Ishikawa (cell line): ENCODE measurements at regions not wholly inside any gene's neighbourhood (a gene's known extent, or its start where the extent isn't known, plus 50 kb on each side); places are given as distances from the start of the nearest gene placed in this dataset.

Source experiments
- CEBPB ChIP-seq: IDR thresholded peaks from 2 replicates; pipeline ENCODE4 v1.6.1; 2012
- CREB1 ChIP-seq: IDR thresholded peaks from 2 replicates; pipeline ENCODE4 v1.6.1; 2012; ENCODE audit warnings: low read depth
- EGR1 ChIP-seq: IDR thresholded peaks from 2 replicates; pipeline ENCODE4 v1.6.1; 2012
- EP300 ChIP-seq: IDR thresholded peaks from 2 replicates; pipeline ENCODE4 v1.6.1; 2012; ENCODE audit warnings: borderline replicate concordance
- FOXM1 ChIP-seq: IDR thresholded peaks from 2 replicates; pipeline ENCODE4 v1.6.1; 2012; ENCODE audit warnings: low read depth, borderline replicate concordance
- MAX ChIP-seq: IDR thresholded peaks from 2 replicates; pipeline ENCODE4 v1.6.1; 2012
- NFIC ChIP-seq: IDR thresholded peaks from 2 replicates; pipeline ENCODE4 v1.6.1; 2012
- RAD21 ChIP-seq: IDR thresholded peaks from 2 replicates; pipeline ENCODE4 v1.6.1; 2012; ENCODE audit warnings: low read depth
- REST ChIP-seq: IDR thresholded peaks from 2 replicates; pipeline ENCODE4 v1.6.1; 2012; ENCODE audit warnings: low read depth, mild to moderate bottlenecking
- TAF1 ChIP-seq: IDR thresholded peaks from 2 replicates; pipeline ENCODE4 v1.6.1; 2012; ENCODE audit warnings: low read depth, mild to moderate bottlenecking
- TCF12 ChIP-seq: IDR thresholded peaks from 2 replicates; pipeline ENCODE4 v1.6.1; 2012; ENCODE audit warnings: low read depth
- TEAD4 ChIP-seq: IDR thresholded peaks from 2 replicates; pipeline ENCODE4 v1.6.1; 2012
- USF1 ChIP-seq: IDR thresholded peaks from 2 replicates; pipeline ENCODE4 v1.6.1; 2012
- YY1 ChIP-seq: IDR thresholded peaks from 2 replicates; pipeline ENCODE4 v1.6.1; 2012; ENCODE audit warnings: low read depth
- ZBTB7A ChIP-seq: IDR thresholded peaks from 2 replicates; pipeline ENCODE4 v1.6.1; 2012; ENCODE audit warnings: low read depth

- TF ChIP-seq EGR1: no peak
- TF ChIP-seq USF1: no peak
- TF ChIP-seq MAX: no peak
- TF ChIP-seq CEBPB: no peak
- TF ChIP-seq EP300: no peak
- TF ChIP-seq REST: no peak
Measured at GRCh38 chr3:84439476-84439875, 519.3 kb upstream of the CADM2 start.

- no peak for TF ChIP-seq REST
- TF ChIP-seq CREB1: no peak
- TF ChIP-seq FOXM1: no peak
- no peak for TF ChIP-seq TEAD4
- no peak for TF ChIP-seq ZBTB7A
Measured at GRCh38 chr3:84440291-84440690, 518.5 kb upstream of the CADM2 start.

GRCh38 chr3:84442533-84442932 lies 516.3 kb upstream of the CADM2 start:
- TF ChIP-seq CREB1: no peak
- no peak for TF ChIP-seq FOXM1
- TF ChIP-seq YY1: no peak
- TF ChIP-seq EGR1: no peak
- no peak for TF ChIP-seq TEAD4
- TF ChIP-seq TAF1: no peak
- no peak for TF ChIP-seq USF1
- TF ChIP-seq MAX: no peak
- no peak for TF ChIP-seq ZBTB7A
- no peak for TF ChIP-seq REST
- TF ChIP-seq TCF12: no peak
- TF ChIP-seq CEBPB: no peak
- no peak for TF ChIP-seq EP300
- TF ChIP-seq NFIC: no peak
- no peak for TF ChIP-seq RAD21

- no peak for TF ChIP-seq TCF12
- TF ChIP-seq NFIC: no peak
- TF ChIP-seq YY1: no peak
- no peak for TF ChIP-seq MAX
- TF ChIP-seq USF1: no peak
- TF ChIP-seq EP300: no peak
- TF ChIP-seq TEAD4: no peak
- TF ChIP-seq EGR1: no peak
- TF ChIP-seq CEBPB: no peak
- TF ChIP-seq RAD21: no peak
- no peak for TF ChIP-seq FOXM1
- TF ChIP-seq TAF1: no peak
- TF ChIP-seq ZBTB7A: no peak
- TF ChIP-seq CREB1: no peak
- TF ChIP-seq REST: no peak
Measured at GRCh38 chr3:84444726-84445521, 513.9 kb upstream of the CADM2 start.
